HG03558 (cell line): ENCODE measurements at regions not wholly inside any gene's neighbourhood (a gene's known extent, or its start where the extent isn't known, plus 50 kb on each side); places are given as distances from the start of the nearest gene placed in this dataset.
A peak's percentile ranks its signal among the peaks of the same experiment; 100 is the strongest.
"Not testable (repeated sequence)": the region's sequence is repeated elsewhere in the genome, so short reads cannot be mapped to it uniquely, and the experiment has no call there.

ENCODE experiments used
- ATAC-seq: cut with Tn5 transposase; IDR thresholded peaks from one replicate; pipeline ENCODE4 v1.9.1; 2021; ENCODE audit warnings: moderate number of reproducible peaks; ENCODE audit not compliant: unreplicated experiment; ENCODE audit errors: extremely low read depth

GRCh38 chr7:81839708-81840369 is 70.0 kb upstream of the HGF start:
- ATAC-seq: peak; percentile 64

DNA sequence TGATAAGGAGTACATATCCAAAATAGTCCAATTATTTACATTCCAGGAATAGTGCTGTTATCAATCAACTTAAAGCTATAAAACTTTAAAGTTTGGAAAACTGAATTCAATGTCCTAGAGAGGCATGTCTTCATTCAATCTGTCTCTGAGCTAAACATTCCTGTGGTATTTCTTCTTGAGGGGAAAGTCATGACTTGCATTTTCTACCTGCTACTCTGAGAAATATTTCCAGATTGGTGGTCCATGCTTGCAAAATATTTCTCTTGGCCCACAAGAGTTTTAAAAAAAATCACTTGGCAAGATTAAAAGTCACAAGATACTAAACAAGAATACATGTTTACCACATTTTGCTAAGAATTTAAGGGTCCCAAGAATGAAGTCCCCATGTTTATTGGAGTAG is 63.6 kb upstream of the HGF start:
- ATAC-seq: no peak

DNA sequence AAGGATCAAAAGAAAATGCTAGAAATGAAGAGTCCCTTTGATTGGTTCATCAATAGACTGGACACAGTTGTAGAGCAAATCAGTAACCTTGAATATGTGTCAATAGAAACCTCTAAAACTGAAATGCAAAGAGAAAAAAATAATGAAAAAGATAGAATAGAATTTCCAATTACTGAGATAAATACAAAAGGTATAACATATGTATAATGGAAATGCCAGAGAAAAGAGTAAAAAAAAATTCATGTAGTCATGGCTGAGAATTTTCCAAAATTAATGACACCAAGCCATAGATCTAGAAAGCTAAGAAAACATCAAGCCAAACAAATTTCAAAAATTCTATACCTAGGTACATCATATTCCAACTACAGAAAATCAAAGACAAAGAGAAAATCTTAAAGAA is 62.0 kb upstream of the HGF start:
- no peak for ATAC-seq

DNA sequence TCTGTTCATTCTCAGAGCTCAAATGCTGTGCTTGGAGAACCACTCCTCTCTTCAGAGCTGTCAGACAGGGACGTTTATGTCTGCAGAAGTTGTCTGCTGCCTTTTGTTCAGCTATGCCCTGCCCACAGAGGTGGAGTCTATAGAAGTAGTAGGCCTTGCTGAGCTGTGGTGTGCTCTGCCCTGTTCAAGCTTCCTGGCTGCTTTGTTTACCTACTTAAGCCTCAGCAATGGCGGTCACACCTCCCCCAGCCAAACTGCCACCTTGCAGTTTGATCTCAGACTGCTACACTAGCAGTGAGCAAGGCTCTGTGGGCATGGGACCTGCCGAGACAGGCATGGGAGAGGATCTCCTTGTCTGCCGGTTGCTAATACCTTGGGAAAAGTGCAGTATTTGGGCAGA is 59.7 kb upstream of the HGF start:
- ATAC-seq: not testable (repeated sequence)

DNA sequence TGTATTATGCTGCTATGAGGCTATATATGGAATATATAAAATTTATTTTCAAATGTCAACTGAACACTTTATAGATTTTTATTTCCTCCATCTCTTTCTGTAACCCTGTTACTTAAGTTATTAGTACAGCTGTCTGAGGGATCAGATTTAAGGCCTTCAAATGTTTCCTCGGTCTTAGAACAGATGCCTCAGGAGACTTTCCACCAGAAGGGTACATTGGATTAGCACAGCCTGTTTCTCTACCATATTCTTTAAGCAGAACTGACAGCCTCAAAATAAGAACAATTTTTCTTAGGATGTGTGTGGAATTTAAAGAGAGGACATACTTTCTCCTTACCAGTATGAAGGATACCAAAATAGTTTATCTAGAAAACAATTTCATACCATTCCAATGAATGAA is 53.0 kb upstream of the HGF start:
- no peak for ATAC-seq

- no peak for ATAC-seq
Measured at GRCh38 chr7:81819861-81820260, 50.0 kb upstream of the HGF start.
